ENCODE measurements at regions not wholly inside any gene's neighbourhood (a gene's known extent, or its start where the extent isn't known, plus 50 kb on each side); places are given as distances from the start of the nearest gene placed in this dataset.
A peak's percentile ranks its signal among the peaks of the same experiment; 100 is the strongest.

GRCh38 chr1:90387805-90388204 is 329.3 kb downstream of the BARHL2 start:
- Mint-ChIP-seq H3K27me3 (ENCODE audit: low read depth, unreplicated experiment) (no peaks in the 10 kb centered on the region), H3K4me1 (ENCODE audit: low read depth, unreplicated experiment) (peaks cover 25% of the 10 kb centered on the region), H3K9me3 (ENCODE audit: unreplicated experiment) (no peaks in the 10 kb centered on the region), H3K36me3 (ENCODE audit: low read depth, unreplicated experiment) (no peaks in the 10 kb centered on the region), H3K4me3 (ENCODE audit: unreplicated experiment) (no peak overlapping the region), H3K27ac (ENCODE audit: unreplicated experiment) (peak overlapping the region; percentile 59)
- no peak for TF ChIP-seq EZH2 (IDR thresholded peaks at IDR 0.05; ENCODE audit: insufficient read depth, low read length)
- no peak for TF ChIP-seq CTCF (IDR thresholded peaks at IDR 0.05; ENCODE audit: insufficient read depth, low read depth, low read length)
- FAIRE-seq: no peak
- Histone ChIP-seq H3K36me3 (ENCODE audit: insufficient read depth, low read length) (no peaks in the 10 kb centered on the region), H3K4me3 (ENCODE audit: insufficient read depth, low read depth, low read length) (no peak overlapping the region), H3K4me2 (ENCODE audit: low read length) (peak overlapping the region; percentile 43), H3K79me2 (ENCODE audit: insufficient read depth, low read length) (no peaks in the 10 kb centered on the region), H3K9me3 (ENCODE audit: insufficient read depth, low read depth, low read length) (no peaks in the 10 kb centered on the region), H3K4me1 (ENCODE audit: insufficient read depth, low read length) (peaks cover 22% of the 10 kb centered on the region), H2AFZ (ENCODE audit: low read depth, low read length) (peak overlapping the region; percentile 53), H3K9ac (ENCODE audit: low read length) (peak overlapping the region; percentile 21), H4K20me1 (ENCODE audit: insufficient read depth, low read length) (no peaks in the 10 kb centered on the region), H3K27me3 (ENCODE audit: insufficient read depth, low read length) (no peaks in the 10 kb centered on the region), H3K27ac (ENCODE audit: low read depth, low read length) (peak overlapping the region; percentile 64)
- DNase-seq (ENCODE audit: low read depth): no peak

- Histone ChIP-seq H3K79me2 (ENCODE audit: insufficient read depth, low read length) (no peaks in the 10 kb centered on the region), H3K4me3 (ENCODE audit: insufficient read depth, low read depth, low read length) (no peak overlapping the region), H3K9ac (ENCODE audit: low read length) (peak overlapping the region; percentile 21), H3K9me3 (ENCODE audit: insufficient read depth, low read depth, low read length) (no peaks in the 10 kb centered on the region), H3K27me3 (ENCODE audit: insufficient read depth, low read length) (no peaks in the 10 kb centered on the region), H4K20me1 (ENCODE audit: insufficient read depth, low read length) (no peaks in the 10 kb centered on the region), H3K4me2 (ENCODE audit: low read length) (peak overlapping the region; percentile 43), H3K36me3 (ENCODE audit: insufficient read depth, low read length) (no peaks in the 10 kb centered on the region), H2AFZ (ENCODE audit: low read depth, low read length) (peak overlapping the region; percentile 53), H3K4me1 (ENCODE audit: insufficient read depth, low read length) (peaks cover 22% of the 10 kb centered on the region), H3K27ac (ENCODE audit: low read depth, low read length) (peak overlapping the region; percentile 64)
- Mint-ChIP-seq H3K27ac (ENCODE audit: unreplicated experiment) (peak overlapping the region; percentile 31), H3K9me3 (ENCODE audit: unreplicated experiment) (no peaks in the 10 kb centered on the region), H3K4me1 (ENCODE audit: low read depth, unreplicated experiment) (peaks cover 25% of the 10 kb centered on the region), H3K36me3 (ENCODE audit: low read depth, unreplicated experiment) (no peaks in the 10 kb centered on the region), H3K4me3 (ENCODE audit: unreplicated experiment) (no peak overlapping the region), H3K27me3 (ENCODE audit: low read depth, unreplicated experiment) (no peaks in the 10 kb centered on the region)
- no peak for TF ChIP-seq EZH2 (IDR thresholded peaks at IDR 0.05; ENCODE audit: insufficient read depth, low read length)
- no peak for TF ChIP-seq CTCF (IDR thresholded peaks at IDR 0.05; ENCODE audit: insufficient read depth, low read depth, low read length)
- DNase-seq (ENCODE audit: low read depth) (peak; percentile 71), FAIRE-seq (no peak)
These were observed 330.0 kb downstream of the BARHL2 start for GRCh38 chr1:90386899-90387720.

- Histone ChIP-seq H3K4me3 (ENCODE audit: insufficient read depth, low read depth, low read length) (no peak overlapping the region), H3K9ac (ENCODE audit: low read length) (no peak overlapping the region), H3K27me3 (ENCODE audit: insufficient read depth, low read length) (no peaks in the 10 kb centered on the region), H3K4me2 (ENCODE audit: low read length) (no peak overlapping the region), H3K4me1 (ENCODE audit: insufficient read depth, low read length) (peaks cover 14% of the 10 kb centered on the region), H3K9me3 (ENCODE audit: insufficient read depth, low read depth, low read length) (no peaks in the 10 kb centered on the region), H2AFZ (ENCODE audit: low read depth, low read length) (no peak overlapping the region), H4K20me1 (ENCODE audit: insufficient read depth, low read length) (no peaks in the 10 kb centered on the region), H3K79me2 (ENCODE audit: insufficient read depth, low read length) (no peaks in the 10 kb centered on the region), H3K36me3 (ENCODE audit: insufficient read depth, low read length) (no peaks in the 10 kb centered on the region), H3K27ac (ENCODE audit: low read depth, low read length) (no peak overlapping the region)
- Mint-ChIP-seq H3K4me3 (ENCODE audit: unreplicated experiment) (no peak overlapping the region), H3K9me3 (ENCODE audit: unreplicated experiment) (no peaks in the 10 kb centered on the region), H3K27me3 (ENCODE audit: low read depth, unreplicated experiment) (no peaks in the 10 kb centered on the region), H3K4me1 (ENCODE audit: low read depth, unreplicated experiment) (peaks cover 15% of the 10 kb centered on the region), H3K27ac (ENCODE audit: unreplicated experiment) (no peak overlapping the region), H3K36me3 (ENCODE audit: low read depth, unreplicated experiment) (no peaks in the 10 kb centered on the region)
- no peak for TF ChIP-seq EZH2 (IDR thresholded peaks at IDR 0.05; ENCODE audit: insufficient read depth, low read length)
- no peak for DNase-seq (ENCODE audit: low read depth)
- no peak for FAIRE-seq
These were observed 332.9 kb downstream of the BARHL2 start for GRCh38 chr1:90384193-90384592.
